Mucosa of descending colon (tissue), 3 donors: ENCODE measurements at regions not wholly inside any gene's neighbourhood (a gene's known extent, or its start where the extent isn't known, plus 50 kb on each side); places are given as distances from the start of the nearest gene placed in this dataset.
"Not testable (repeated sequence)": the region's sequence is repeated elsewhere in the genome, so short reads cannot be mapped to it uniquely, and the experiment has no call there.

Experiments used
- ATAC-seq: fragments of 200-7000 bp; cut with Tn5 transposase; one replicate; pipeline ENCODE4 v1.9.1; 2020; ENCODE audit warnings: mild to moderate bottlenecking, moderate library complexity
- DNase-seq, 3 donors: peaks; one replicate each; pipeline ENCODE4 v3.0.0-alpha.2; 2020
- H3K36me3 ChIP-seq: fragments of 200-600 bp; one replicate; pipeline ENCODE4 v1.8.0; 2021; ENCODE audit warnings: low read depth, mild to moderate bottlenecking
- H3K4me1 ChIP-seq: fragments of 200-600 bp; one replicate; pipeline ENCODE4 v1.8.0; 2021; ENCODE audit warnings: low read depth, mild to moderate bottlenecking
- H3K4me3 ChIP-seq: fragments of 200-600 bp; one replicate; pipeline ENCODE4 v1.8.0; 2021; ENCODE audit warnings: mild to moderate bottlenecking
- H3K9me3 ChIP-seq: fragments of 200-600 bp; one replicate; pipeline ENCODE4 v1.8.0; 2021; ENCODE audit warnings: mild to moderate bottlenecking
- intact Hi-C, 2 donors: fragments of 100-400 bp; cut with DNase I in 1 of 2; cut with micrococcal nuclease in 1 of 2; formaldehyde crosslinking; loops; one replicate each; pipeline versions ENCODE4 v1.11.0 to v1.11.1; 2022; cut with DNase I, micrococcal nuclease
- TF ChIP-seq, protein P1 (sequence below): fragments of 200-600 bp; IDR thresholded peaks from one replicate; pipeline ENCODE4 v1.8.0; 2022; ENCODE audit warnings: antibody characterized with exemption, mild to moderate bottlenecking
- donor health status: DM: no; HTN: no; CAD: no; lungs with moderate emphysema.
- donor health status: DM: no; HTN: no; CAD: no.
- donor health status: DM: no; HTN: yes; CAD: no.

DNA sequence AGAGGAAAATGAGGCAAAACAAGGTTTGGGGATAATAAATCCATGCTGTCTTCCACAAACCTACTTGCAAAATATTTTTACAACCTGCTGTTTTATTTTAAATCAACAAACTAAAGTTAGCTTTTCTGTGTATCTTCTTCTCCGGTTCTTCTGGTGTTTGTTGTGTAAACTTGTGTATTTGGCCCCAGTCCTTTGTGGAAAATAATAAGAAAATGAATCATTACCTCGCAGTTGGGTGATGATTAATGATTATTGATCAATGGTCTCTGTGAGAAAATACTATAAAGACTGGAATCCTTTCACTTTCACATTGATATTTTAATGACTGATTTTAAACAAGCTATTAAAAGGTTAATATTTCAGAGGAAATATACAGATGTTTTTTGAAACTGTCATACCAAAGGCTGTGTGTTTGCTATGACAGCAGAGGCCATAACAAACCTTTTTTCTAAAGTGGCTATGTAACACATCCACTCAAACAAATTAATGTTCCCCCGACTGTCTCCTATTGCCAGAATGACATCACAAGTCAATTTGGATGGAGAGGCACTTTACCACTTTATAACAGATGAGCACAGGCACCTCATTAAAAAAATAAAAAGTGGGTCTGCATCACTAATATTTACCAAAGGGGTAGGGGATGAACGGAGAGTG lies 152.5 kb downstream of the MEX3B start:
- ATAC-seq: no peak
- intact Hi-C loops: no loop called here
- Histone ChIP-seq H3K4me3 (no peak overlapping the region), H3K4me1 (no peaks in the 10 kb centered on the region), H3K9me3 (no peaks in the 10 kb centered on the region), H3K36me3 (no peaks in the 10 kb centered on the region)
- DNase-seq: no peak
- TF ChIP-seq, protein P1, sequence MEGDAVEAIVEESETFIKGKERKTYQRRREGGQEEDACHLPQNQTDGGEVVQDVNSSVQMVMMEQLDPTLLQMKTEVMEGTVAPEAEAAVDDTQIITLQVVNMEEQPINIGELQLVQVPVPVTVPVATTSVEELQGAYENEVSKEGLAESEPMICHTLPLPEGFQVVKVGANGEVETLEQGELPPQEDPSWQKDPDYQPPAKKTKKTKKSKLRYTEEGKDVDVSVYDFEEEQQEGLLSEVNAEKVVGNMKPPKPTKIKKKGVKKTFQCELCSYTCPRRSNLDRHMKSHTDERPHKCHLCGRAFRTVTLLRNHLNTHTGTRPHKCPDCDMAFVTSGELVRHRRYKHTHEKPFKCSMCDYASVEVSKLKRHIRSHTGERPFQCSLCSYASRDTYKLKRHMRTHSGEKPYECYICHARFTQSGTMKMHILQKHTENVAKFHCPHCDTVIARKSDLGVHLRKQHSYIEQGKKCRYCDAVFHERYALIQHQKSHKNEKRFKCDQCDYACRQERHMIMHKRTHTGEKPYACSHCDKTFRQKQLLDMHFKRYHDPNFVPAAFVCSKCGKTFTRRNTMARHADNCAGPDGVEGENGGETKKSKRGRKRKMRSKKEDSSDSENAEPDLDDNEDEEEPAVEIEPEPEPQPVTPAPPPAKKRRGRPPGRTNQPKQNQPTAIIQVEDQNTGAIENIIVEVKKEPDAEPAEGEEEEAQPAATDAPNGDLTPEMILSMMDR: no peak

DNA sequence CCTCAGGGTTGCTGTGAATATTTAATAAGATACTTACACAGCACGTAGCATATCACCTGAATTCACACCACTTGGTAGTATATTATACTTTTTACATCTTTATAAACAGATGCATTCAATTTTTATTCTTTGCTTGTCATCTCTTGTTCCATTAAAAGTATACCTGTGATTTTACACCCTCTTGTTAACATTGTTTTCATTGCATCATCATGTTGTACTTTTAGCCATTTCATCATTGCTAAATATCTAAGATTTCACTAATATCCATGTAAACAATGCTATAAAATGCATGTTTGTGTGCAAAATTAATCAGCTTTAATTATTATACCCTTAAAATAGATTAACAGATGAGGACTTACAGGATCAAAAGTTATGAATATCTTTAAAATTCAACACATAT lies 155.3 kb downstream of the MEX3B start:
- TF ChIP-seq, protein P1: no peak
- Histone ChIP-seq H3K9me3 (no peaks in the 10 kb centered on the region), H3K36me3 (no peaks in the 10 kb centered on the region), H3K4me3 (no peak overlapping the region), H3K4me1 (no peaks in the 10 kb centered on the region)
- intact Hi-C loops: no loop called here
- ATAC-seq (no peak), DNase-seq (no peak)

GRCh38 chr15:81889485-81889881 lies 156.3 kb downstream of the MEX3B start:
- TF ChIP-seq, protein P1: no peak
- intact Hi-C loops: no loop called here
- no peaks in the 10 kb centered on the region for H3K9me3 ChIP-seq
- no peaks in the 10 kb centered on the region for H3K36me3 ChIP-seq
- ATAC-seq: no peak
- no peaks in the 10 kb centered on the region for H3K4me1 ChIP-seq
- no peak overlapping the region for H3K4me3 ChIP-seq
- DNase-seq: no peak

GRCh38 chr15:81888748-81889484 lies 156.9 kb downstream of the MEX3B start:
- H3K4me1 ChIP-seq: no peaks in the 10 kb centered on the region
- no peaks in the 10 kb centered on the region for H3K9me3 ChIP-seq
- intact Hi-C loops: no loop called here
- no peak overlapping the region for H3K4me3 ChIP-seq
- no peaks in the 10 kb centered on the region for H3K36me3 ChIP-seq
- DNase-seq: no peak
- ATAC-seq: peak; percentile 43
- TF ChIP-seq, protein P1: no peak

GRCh38 chr15:81887912-81888311 lies 157.9 kb downstream of the MEX3B start:
- DNase-seq: no peak
- intact Hi-C loops: no loop called here
- H3K4me1 ChIP-seq: no peaks in the 10 kb centered on the region
- H3K4me3 ChIP-seq: no peak overlapping the region
- no peaks in the 10 kb centered on the region for H3K9me3 ChIP-seq
- TF ChIP-seq, protein P1: no peak
- ATAC-seq: no peak
- no peaks in the 10 kb centered on the region for H3K36me3 ChIP-seq

- H3K36me3 ChIP-seq, ATAC-seq, H3K4me3 ChIP-seq, H3K9me3 ChIP-seq, H3K4me1 ChIP-seq, intact Hi-C loops, DNase-seq: not testable (repeated sequence)
Measured at GRCh38 chr15:81887188-81887587, 158.6 kb downstream of the MEX3B start.
